ENCODE measurements at regions not wholly inside any gene's neighbourhood (a gene's known extent, or its start where the extent isn't known, plus 50 kb on each side); places are given as distances from the start of the nearest gene placed in this dataset.

- no peak for DNase-seq
These were observed 117.8 kb upstream of the NEDD9 start for GRCh38 chr6:11350294-11350693.

- DNase-seq = no peak
These were observed 117.4 kb upstream of the NEDD9 start for GRCh38 chr6:11349880-11350279.

- DNase-seq = no peak
These were observed 114.0 kb upstream of the NEDD9 start for GRCh38 chr6:11346516-11346915.

- no peak for DNase-seq
These were observed 113.1 kb upstream of the NEDD9 start for GRCh38 chr6:11345536-11345935.

- DNase-seq = no peak
These were observed 111.7 kb upstream of the NEDD9 start for GRCh38 chr6:11343963-11344723.

GRCh38 chr6:11341867-11342266, 109.4 kb upstream of the NEDD9 start:
- DNase-seq = no peak

- no peak for DNase-seq
These were observed 108.8 kb upstream of the NEDD9 start for GRCh38 chr6:11341303-11341702.

GRCh38 chr6:11339380-11339779, 106.9 kb upstream of the NEDD9 start:
- DNase-seq = no peak

- DNase-seq = no peak
These were observed 104.8 kb upstream of the NEDD9 start for GRCh38 chr6:11337306-11337705.

GRCh38 chr6:11335826-11336225, 103.4 kb upstream of the NEDD9 start:
- DNase-seq = no peak

- DNase-seq = no peak
These were observed 100.8 kb upstream of the NEDD9 start for GRCh38 chr6:11333132-11333849.

- DNase-seq = no peak
These were observed 100.0 kb upstream of the NEDD9 start for GRCh38 chr6:11332463-11332862.

GRCh38 chr6:11331111-11331510, 98.6 kb upstream of the NEDD9 start:
- no peak for DNase-seq

- no peak for DNase-seq
These were observed 97.9 kb upstream of the NEDD9 start for GRCh38 chr6:11330413-11330760.

- DNase-seq = no peak
These were observed 97.4 kb upstream of the NEDD9 start for GRCh38 chr6:11329726-11330412.

- no peak for DNase-seq
These were observed 96.3 kb upstream of the NEDD9 start for GRCh38 chr6:11328613-11329247.

GRCh38 chr6:11327961-11328360, 95.5 kb upstream of the NEDD9 start:
- DNase-seq = no peak

GRCh38 chr6:11326116-11326515, 93.6 kb upstream of the NEDD9 start:
- no peak for DNase-seq

- DNase-seq = no peak
These were observed 92.1 kb upstream of the NEDD9 start for GRCh38 chr6:11324453-11325015.

- no peak for DNase-seq
These were observed 91.4 kb upstream of the NEDD9 start for GRCh38 chr6:11323666-11324452.

- no peak for DNase-seq
These were observed 89.9 kb upstream of the NEDD9 start for GRCh38 chr6:11322252-11322885.
